ENCODE measurements at regions not wholly inside any gene's neighbourhood (a gene's known extent, or its start where the extent isn't known, plus 50 kb on each side); places are given as distances from the start of the nearest gene placed in this dataset.

- Histone ChIP-seq H3K79me2 (ENCODE audit: insufficient read depth, low read length) (no peaks in the 10 kb centered on the region), H3K4me1 (ENCODE audit: insufficient read depth, low read length) (peaks cover 3% of the 10 kb centered on the region)
Measured at GRCh38 chr10:25114036-25114411, 60.8 kb upstream of the GPR158 start.

GRCh38 chr10:25117757-25118156 is 57.0 kb upstream of the GPR158 start:
- TF ChIP-seq CTCF (IDR thresholded peaks at IDR 0.05; ENCODE audit: extremely low read depth, low read depth, low read length) = no peak
- Histone ChIP-seq H3K79me2 (ENCODE audit: insufficient read depth, low read length) (no peaks in the 10 kb centered on the region), H4K20me1 (ENCODE audit: insufficient read depth, low read length) (no peaks in the 10 kb centered on the region), H3K36me3 (ENCODE audit: insufficient read depth, low read length) (no peaks in the 10 kb centered on the region), H3K4me1 (ENCODE audit: insufficient read depth, low read length) (peaks cover 3% of the 10 kb centered on the region), H3K4me2 (ENCODE audit: insufficient read depth, low read length) (no peak overlapping the region), H3K27me3 (ENCODE audit: insufficient read depth, low read length) (no peaks in the 10 kb centered on the region), H2AFZ (ENCODE audit: low read length) (no peak overlapping the region), H3K9me3 (ENCODE audit: low read depth, low read length) (no peaks in the 10 kb centered on the region), H3K4me3 (ENCODE audit: insufficient read depth, low read length) (no peak overlapping the region), H3K27ac (ENCODE audit: low read depth, low read length) (no peak overlapping the region)
- no peak for DNase-seq (ENCODE audit: insufficient read length, low spot score, missing footprints)

More at GRCh38 chr10:25114036-25114411, 60.8 kb upstream of the GPR158 start:
- H3K27me3 ChIP-seq (ENCODE audit: insufficient read depth, low read length) = no peaks in the 10 kb centered on the region
- DNase-seq (ENCODE audit: insufficient read length, low spot score, missing footprints) = no peak
- H4K20me1 ChIP-seq (ENCODE audit: insufficient read depth, low read length) = no peaks in the 10 kb centered on the region
- H3K27ac ChIP-seq (ENCODE audit: low read depth, low read length) = no peak overlapping the region
- no peaks in the 10 kb centered on the region for H3K36me3 ChIP-seq (ENCODE audit: insufficient read depth, low read length)
- H3K4me2 ChIP-seq (ENCODE audit: insufficient read depth, low read length) = no peak overlapping the region
- no peak for TF ChIP-seq CTCF (IDR thresholded peaks at IDR 0.05; ENCODE audit: extremely low read depth, low read depth, low read length)
- H3K4me3 ChIP-seq (ENCODE audit: insufficient read depth, low read length) = no peak overlapping the region
- H3K9me3 ChIP-seq (ENCODE audit: low read depth, low read length) = no peaks in the 10 kb centered on the region
- H2AFZ ChIP-seq (ENCODE audit: low read length) = no peak overlapping the region

- no peaks in the 10 kb centered on the region for H3K79me2 ChIP-seq (ENCODE audit: insufficient read depth, low read length)
Measured at GRCh38 chr10:25120188-25120587, 54.6 kb upstream of the GPR158 start.

More at GRCh38 chr10:25120188-25120587, 54.6 kb upstream of the GPR158 start:
- H3K4me2 ChIP-seq (ENCODE audit: insufficient read depth, low read length) = no peak overlapping the region
- no peaks in the 10 kb centered on the region for H3K36me3 ChIP-seq (ENCODE audit: insufficient read depth, low read length)
- H3K9me3 ChIP-seq (ENCODE audit: low read depth, low read length) = no peaks in the 10 kb centered on the region
- no peak for TF ChIP-seq CTCF (IDR thresholded peaks at IDR 0.05; ENCODE audit: extremely low read depth, low read depth, low read length)
- no peaks in the 10 kb centered on the region for H3K27me3 ChIP-seq (ENCODE audit: insufficient read depth, low read length)
- H2AFZ ChIP-seq (ENCODE audit: low read length) = no peak overlapping the region
- no peaks in the 10 kb centered on the region for H4K20me1 ChIP-seq (ENCODE audit: insufficient read depth, low read length)
- DNase-seq (ENCODE audit: insufficient read length, low spot score, missing footprints) = no peak
- H3K27ac ChIP-seq (ENCODE audit: low read depth, low read length) = no peak overlapping the region
- no peak overlapping the region for H3K4me3 ChIP-seq (ENCODE audit: insufficient read depth, low read length)
- H3K4me1 ChIP-seq (ENCODE audit: insufficient read depth, low read length) = no peaks in the 10 kb centered on the region
